ENCODE measurements at regions not wholly inside any gene's neighbourhood (a gene's known extent, or its start where the extent isn't known, plus 50 kb on each side); places are given as distances from the start of the nearest gene placed in this dataset.

DNA sequence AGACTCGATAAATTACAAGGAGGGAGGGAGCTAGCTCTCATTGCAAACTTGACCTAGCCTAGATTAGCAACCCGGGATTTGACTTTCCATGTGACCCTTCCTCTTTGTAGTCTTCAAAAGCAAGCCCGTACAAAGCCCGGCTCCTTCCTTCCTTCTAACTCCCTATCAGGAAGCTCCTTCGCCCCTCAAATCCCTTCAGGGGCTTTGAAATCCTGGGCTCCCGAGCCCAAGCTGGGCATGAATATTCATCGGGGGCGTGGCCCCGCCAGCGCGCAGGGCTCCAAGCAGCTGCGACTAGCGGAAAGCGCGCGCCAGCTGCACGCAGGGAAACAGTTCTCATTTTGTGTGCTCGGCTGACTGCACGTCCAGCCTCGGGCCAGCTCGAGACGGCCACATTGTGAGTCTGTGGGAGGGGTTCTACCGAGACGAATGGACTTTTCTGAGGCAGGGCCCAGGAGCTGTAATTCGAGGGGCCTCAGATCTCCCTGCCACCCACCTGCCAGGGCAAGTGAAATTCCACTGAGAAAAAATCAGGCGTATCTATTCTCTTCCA lies 84.0 kb upstream of the PELI1 start:
- no peak for TF ChIP-seq EP300 (IDR thresholded peaks at IDR 0.05)
- TF ChIP-seq, protein P1, sequence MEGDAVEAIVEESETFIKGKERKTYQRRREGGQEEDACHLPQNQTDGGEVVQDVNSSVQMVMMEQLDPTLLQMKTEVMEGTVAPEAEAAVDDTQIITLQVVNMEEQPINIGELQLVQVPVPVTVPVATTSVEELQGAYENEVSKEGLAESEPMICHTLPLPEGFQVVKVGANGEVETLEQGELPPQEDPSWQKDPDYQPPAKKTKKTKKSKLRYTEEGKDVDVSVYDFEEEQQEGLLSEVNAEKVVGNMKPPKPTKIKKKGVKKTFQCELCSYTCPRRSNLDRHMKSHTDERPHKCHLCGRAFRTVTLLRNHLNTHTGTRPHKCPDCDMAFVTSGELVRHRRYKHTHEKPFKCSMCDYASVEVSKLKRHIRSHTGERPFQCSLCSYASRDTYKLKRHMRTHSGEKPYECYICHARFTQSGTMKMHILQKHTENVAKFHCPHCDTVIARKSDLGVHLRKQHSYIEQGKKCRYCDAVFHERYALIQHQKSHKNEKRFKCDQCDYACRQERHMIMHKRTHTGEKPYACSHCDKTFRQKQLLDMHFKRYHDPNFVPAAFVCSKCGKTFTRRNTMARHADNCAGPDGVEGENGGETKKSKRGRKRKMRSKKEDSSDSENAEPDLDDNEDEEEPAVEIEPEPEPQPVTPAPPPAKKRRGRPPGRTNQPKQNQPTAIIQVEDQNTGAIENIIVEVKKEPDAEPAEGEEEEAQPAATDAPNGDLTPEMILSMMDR (IDR thresholded peaks at IDR 0.05): no peak
- no peak for TF ChIP-seq POLR2A (IDR thresholded peaks at IDR 0.05)
